KMS-11 (cell line): ENCODE measurements at regions not wholly inside any gene's neighbourhood (a gene's known extent, or its start where the extent isn't known, plus 50 kb on each side); places are given as distances from the start of the nearest gene placed in this dataset.

Experiments
- H2AFZ ChIP-seq: fragments of 200-600 bp; sonication (generic); 2 replicates; pipeline ENCODE4 v1.6.1; 2016; ENCODE audit warnings: antibody characterized with exemption, mixed run types, low read depth
- H3K27ac ChIP-seq: fragments of 200-600 bp; sonication (generic); 2 replicates; pipeline ENCODE4 v1.6.1; 2016; ENCODE audit warnings: mild to moderate bottlenecking, mixed run types
- H3K27me3 ChIP-seq: fragments of 200-600 bp; sonication (generic); 2 replicates; pipeline ENCODE4 v1.6.1; 2017; ENCODE audit warnings: mild to moderate bottlenecking, low read depth, mixed run types, moderate library complexity; ENCODE audit not compliant: insufficient read depth
- H3K36me3 ChIP-seq: fragments of 200-600 bp; sonication (generic); 2 replicates; pipeline ENCODE4 v1.6.1; 2017; ENCODE audit warnings: mild to moderate bottlenecking, mixed run types; ENCODE audit not compliant: insufficient read depth
- H3K4me1 ChIP-seq: fragments of 200-600 bp; sonication (generic); 2 replicates; pipeline ENCODE4 v1.6.1; 2016; ENCODE audit warnings: mild to moderate bottlenecking, low read depth, mixed run types; ENCODE audit not compliant: poor library complexity, severe bottlenecking
- H3K4me2 ChIP-seq: fragments of 200-600 bp; sonication (generic); 2 replicates; pipeline ENCODE4 v1.7.0; 2016; ENCODE audit warnings: mild to moderate bottlenecking, mixed run types
- H3K4me3 ChIP-seq: fragments of 200-600 bp; sonication (generic); IDR thresholded peaks from 2 replicates; pipeline ENCODE4 v1.6.1; 2017; ENCODE audit warnings: low read depth, low read length, mixed read lengths; ENCODE audit not compliant: insufficient read depth
- H3K79me2 ChIP-seq: fragments of 200-600 bp; sonication (generic); 2 replicates; pipeline ENCODE4 v1.6.1; 2016; ENCODE audit warnings: low read depth, mixed run types; ENCODE audit not compliant: insufficient read depth
- H3K9ac ChIP-seq: fragments of 200-600 bp; sonication (generic); 2 replicates; pipeline ENCODE4 v1.6.1; 2016; ENCODE audit warnings: mild to moderate bottlenecking, mixed run types
- H4K20me1 ChIP-seq: fragments of 200-600 bp; sonication (generic); 2 replicates; pipeline ENCODE4 v1.6.1; 2016; ENCODE audit warnings: mild to moderate bottlenecking, mixed run types; ENCODE audit not compliant: insufficient read depth
- CTCF ChIP-seq: fragments of 200-600 bp; sonication (generic); conservative IDR thresholded peaks from 2 replicates; pipeline ENCODE4 v1.6.1; 2017; ENCODE audit warnings: low read depth, mild to moderate bottlenecking, antibody characterized with exemption, low read length, moderate library complexity, mixed read lengths

GRCh38 chr17:72270273-72270924 is 149.6 kb downstream of the SOX9 start:
- no peaks in the 10 kb centered on the region for H4K20me1 ChIP-seq
- no peaks in the 10 kb centered on the region for H3K79me2 ChIP-seq
- no peaks in the 10 kb centered on the region for H3K36me3 ChIP-seq
- no peak overlapping the region for H2AFZ ChIP-seq
- H3K4me3 ChIP-seq, result no peak overlapping the region
- no peaks in the 10 kb centered on the region for H3K4me1 ChIP-seq
- no peak overlapping the region for H3K27ac ChIP-seq
- H3K9ac ChIP-seq, result no peak overlapping the region
- no peak overlapping the region for H3K4me2 ChIP-seq
- TF ChIP-seq CTCF, result no peak
- no peaks in the 10 kb centered on the region for H3K27me3 ChIP-seq

GRCh38 chr17:72271603-72272002 is 150.8 kb downstream of the SOX9 start:
- Histone ChIP-seq H3K4me2 (no peak overlapping the region), H3K4me1 (no peaks in the 10 kb centered on the region)

GRCh38 chr17:72273289-72274056 is 152.7 kb downstream of the SOX9 start:
- H3K9ac ChIP-seq, result no peak overlapping the region
- H3K79me2 ChIP-seq, result no peaks in the 10 kb centered on the region
- H2AFZ ChIP-seq, result no peak overlapping the region
- H3K27me3 ChIP-seq, result no peaks in the 10 kb centered on the region
- no peak overlapping the region for H3K4me3 ChIP-seq
- no peak overlapping the region for H3K27ac ChIP-seq
- TF ChIP-seq CTCF, result no peak
- no peaks in the 10 kb centered on the region for H4K20me1 ChIP-seq
- no peak overlapping the region for H3K4me2 ChIP-seq
- no peaks in the 10 kb centered on the region for H3K4me1 ChIP-seq
- no peaks in the 10 kb centered on the region for H3K36me3 ChIP-seq

More at GRCh38 chr17:72271603-72272002, 150.8 kb downstream of the SOX9 start:
- no peaks in the 10 kb centered on the region for H3K79me2 ChIP-seq
- H3K4me3 ChIP-seq, result no peak overlapping the region
- no peak overlapping the region for H3K9ac ChIP-seq
- H3K27ac ChIP-seq, result no peak overlapping the region
- H3K27me3 ChIP-seq, result no peaks in the 10 kb centered on the region
- TF ChIP-seq CTCF, result no peak
- H4K20me1 ChIP-seq, result no peaks in the 10 kb centered on the region
- no peaks in the 10 kb centered on the region for H3K36me3 ChIP-seq
- H2AFZ ChIP-seq, result no peak overlapping the region

GRCh38 chr17:72274614-72275013 is 153.8 kb downstream of the SOX9 start:
- no peak overlapping the region for H3K9ac ChIP-seq
- no peaks in the 10 kb centered on the region for H4K20me1 ChIP-seq

More at GRCh38 chr17:72274614-72275013, 153.8 kb downstream of the SOX9 start:
- Histone ChIP-seq H2AFZ (no peak overlapping the region), H3K4me2 (no peak overlapping the region), H3K4me1 (no peaks in the 10 kb centered on the region), H3K27me3 (no peaks in the 10 kb centered on the region), H3K36me3 (no peaks in the 10 kb centered on the region), H3K4me3 (no peak overlapping the region), H3K27ac (no peak overlapping the region), H3K79me2 (no peaks in the 10 kb centered on the region)
- no peak for TF ChIP-seq CTCF
